Osteoblast (primary cell): ENCODE measurements at regions not wholly inside any gene's neighbourhood (a gene's known extent, or its start where the extent isn't known, plus 50 kb on each side); places are given as distances from the start of the nearest gene placed in this dataset.

Experiments used
- DNase-seq: peaks from one replicate; pipeline ENCODE4 v3.0.0; 2011; ENCODE audit warnings: low spot score, mixed read lengths; ENCODE audit not compliant: insufficient read length; ENCODE audit errors: missing footprints
- H2AFZ ChIP-seq: 2 replicates; pipeline ENCODE4 v1.6.0; 2011; ENCODE audit warnings: mild to moderate bottlenecking, low read length
- H3K27ac ChIP-seq: 2 replicates; pipeline ENCODE4 v1.5.1; 2011; ENCODE audit warnings: mild to moderate bottlenecking, low read depth, low read length, moderate library complexity
- H3K27me3 ChIP-seq: 2 replicates; pipeline ENCODE4 v1.6.0; 2012; ENCODE audit warnings: mild to moderate bottlenecking, control low read depth, inconsistent platforms, low read length, moderate library complexity; ENCODE audit not compliant: insufficient read depth
- H3K36me3 ChIP-seq: 2 replicates; pipeline ENCODE4 v1.5.1; 2011; ENCODE audit warnings: mild to moderate bottlenecking, low read length, control low read depth, moderate library complexity; ENCODE audit not compliant: insufficient read depth
- H3K4me1 ChIP-seq: 2 replicates; pipeline ENCODE4 v1.5.1; 2011; ENCODE audit warnings: mild to moderate bottlenecking, low read length, control low read depth, moderate library complexity; ENCODE audit not compliant: insufficient read depth
- H3K4me2 ChIP-seq: 2 replicates; pipeline ENCODE4 v1.6.0; 2011; ENCODE audit warnings: mild to moderate bottlenecking, low read length; ENCODE audit not compliant: insufficient read depth
- H3K4me3 ChIP-seq: fragments of 200-600 bp; sonication (generic); 3 replicates; pipeline ENCODE4 v1.5.1; 2012; ENCODE audit warnings: mild to moderate bottlenecking, low read length, inconsistent platforms; ENCODE audit not compliant: insufficient read depth
- H3K79me2 ChIP-seq: 2 replicates; pipeline ENCODE4 v1.6.0; 2012; ENCODE audit warnings: mild to moderate bottlenecking, low read length, control low read depth, inconsistent platforms; ENCODE audit not compliant: insufficient read depth
- H3K9me3 ChIP-seq: 2 replicates; pipeline ENCODE4 v1.5.1; 2011; ENCODE audit warnings: low read depth, low read length, control low read depth
- H4K20me1 ChIP-seq: 2 replicates; pipeline ENCODE4 v1.6.0; 2012; ENCODE audit warnings: mild to moderate bottlenecking, low read length, control low read depth; ENCODE audit not compliant: insufficient read depth
- CTCF ChIP-seq: IDR thresholded peaks from 2 replicates; pipeline ENCODE4 v1.5.1; 2011; ENCODE audit warnings: mild to moderate bottlenecking, low read depth, low read length, moderate library complexity; ENCODE audit errors: extremely low read depth

- no peak overlapping the region for H3K4me2 ChIP-seq
Measured at GRCh38 chr17:62179525-62180161, 114.6 kb upstream of the MED13 start.

GRCh38 chr17:62178579-62178978 lies 113.5 kb upstream of the MED13 start:
- Histone ChIP-seq H3K79me2 (no peaks in the 10 kb centered on the region), H3K27me3 (no peaks in the 10 kb centered on the region), H3K36me3 (no peaks in the 10 kb centered on the region), H3K9me3 (peaks cover 4% of the 10 kb centered on the region), H3K4me2 (no peak overlapping the region), H3K4me1 (peaks cover 10% of the 10 kb centered on the region), H3K4me3 (no peak overlapping the region), H3K27ac (no peak overlapping the region), H2AFZ (no peak overlapping the region), H4K20me1 (no peaks in the 10 kb centered on the region)
- TF ChIP-seq CTCF: no peak
- peak; percentile 80 for DNase-seq

More at GRCh38 chr17:62179525-62180161, 114.6 kb upstream of the MED13 start:
- Histone ChIP-seq H3K4me1 (peaks cover 10% of the 10 kb centered on the region), H3K9me3 (peaks cover 4% of the 10 kb centered on the region), H3K27me3 (no peaks in the 10 kb centered on the region), H3K36me3 (no peaks in the 10 kb centered on the region), H3K4me3 (no peak overlapping the region), H2AFZ (no peak overlapping the region), H4K20me1 (no peaks in the 10 kb centered on the region), H3K27ac (no peak overlapping the region), H3K79me2 (no peaks in the 10 kb centered on the region)
- no peak for TF ChIP-seq CTCF
- peak; percentile 76 for DNase-seq

GRCh38 chr17:62172492-62173291 lies 107.6 kb upstream of the MED13 start:
- no peak overlapping the region for H3K4me2 ChIP-seq
- no peak overlapping the region for H3K27ac ChIP-seq
- no peak for DNase-seq
- H3K79me2 ChIP-seq: no peaks in the 10 kb centered on the region
- no peaks in the 10 kb centered on the region for H4K20me1 ChIP-seq
- H3K4me1 ChIP-seq: peaks cover 7% of the 10 kb centered on the region
- H3K36me3 ChIP-seq: no peaks in the 10 kb centered on the region
- TF ChIP-seq CTCF: no peak
- no peak overlapping the region for H3K4me3 ChIP-seq
- H2AFZ ChIP-seq: no peak overlapping the region
- H3K27me3 ChIP-seq: no peaks in the 10 kb centered on the region
- H3K9me3 ChIP-seq: no peaks in the 10 kb centered on the region

GRCh38 chr17:62167076-62167475 lies 102.0 kb upstream of the MED13 start:
- TF ChIP-seq CTCF: no peak
- Histone ChIP-seq H3K27ac (no peak overlapping the region), H3K4me3 (no peak overlapping the region), H4K20me1 (no peaks in the 10 kb centered on the region), H2AFZ (no peak overlapping the region), H3K79me2 (no peaks in the 10 kb centered on the region), H3K36me3 (no peaks in the 10 kb centered on the region), H3K4me1 (peaks cover 7% of the 10 kb centered on the region), H3K27me3 (peaks cover 3% of the 10 kb centered on the region), H3K9me3 (no peaks in the 10 kb centered on the region), H3K4me2 (no peak overlapping the region)
- DNase-seq: no peak
